Liver (tissue), 3 donors: ENCODE measurements at regions not wholly inside any gene's neighbourhood (a gene's known extent, or its start where the extent isn't known, plus 50 kb on each side); places are given as distances from the start of the nearest gene placed in this dataset.

Experiments used
- ATF3 ChIP-seq: IDR thresholded peaks from 2 replicates; pipeline ENCODE4 v1.6.1; 2016; ENCODE audit warnings: antibody characterized with exemption
- CTCF ChIP-seq: fragments of 150-350 bp; IDR thresholded peaks from 2 replicates; pipeline ENCODE4 v1.5.1; 2017; ENCODE audit warnings: improper control_type of control experiment, low read depth, low read length; ENCODE audit not compliant: missing input control
- JUND ChIP-seq, 2 donors: IDR thresholded peaks; 2 replicates each; pipeline ENCODE4 v1.6.1; 2016; ENCODE audit warnings: antibody characterized with exemption in 2 of 2
- MAX ChIP-seq: IDR thresholded peaks from 2 replicates; pipeline ENCODE4 v1.6.1; 2016; ENCODE audit warnings: antibody characterized with exemption
- SP1 ChIP-seq: IDR thresholded peaks from 2 replicates; pipeline ENCODE4 v1.6.1; 2018; ENCODE audit warnings: antibody characterized with exemption, mild to moderate bottlenecking
- TAF1 ChIP-seq: conservative IDR thresholded peaks from 2 replicates; pipeline ENCODE4 v1.6.1; 2016; ENCODE audit warnings: antibody characterized with exemption, mild to moderate bottlenecking
- ZBTB33 ChIP-seq: IDR thresholded peaks from 2 replicates; pipeline ENCODE4 v1.6.1; 2016; ENCODE audit warnings: antibody characterized with exemption
- donor health status: healthy.
- donor health status: healthy.

GRCh38 chr10:131514454-131514853 is 202.9 kb upstream of the TCERG1L start:
- TF ChIP-seq CTCF = no peak
- no peak for TF ChIP-seq MAX
- TF ChIP-seq ATF3 = no peak
- TF ChIP-seq JUND (IDR thresholded peaks at IDR 0.05) = no peak
- no peak for TF ChIP-seq SP1
- TF ChIP-seq ZBTB33 = no peak
- no peak for TF ChIP-seq TAF1
